T1000 (cell line): ENCODE measurements at regions not wholly inside any gene's neighbourhood (a gene's known extent, or its start where the extent isn't known, plus 50 kb on each side); places are given as distances from the start of the nearest gene placed in this dataset.

Experiments used
- DNase-seq: peaks from one replicate; lab custom pipeline; 2025; ENCODE audit warnings: mixed read lengths; lab: John Stamatoyannopoulos, UW

DNA sequence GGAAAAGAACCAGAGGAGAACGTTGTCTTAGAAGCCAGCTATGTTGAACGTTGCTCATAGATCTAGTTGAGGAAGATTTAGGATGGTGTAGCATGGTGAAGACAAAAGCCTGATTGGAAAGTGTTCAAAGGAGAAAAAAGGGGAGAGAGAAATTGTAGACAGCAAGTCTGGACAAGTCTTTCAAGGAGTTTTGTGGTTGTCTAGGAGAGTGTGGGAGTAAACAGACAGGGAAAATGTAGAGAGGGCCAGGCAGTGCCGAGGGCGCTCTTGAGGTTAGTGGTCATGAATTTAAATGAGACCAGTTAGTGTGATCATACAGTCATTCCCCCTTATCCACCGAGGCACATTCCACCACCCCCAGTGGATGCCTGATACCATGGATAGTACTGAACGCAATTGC is 167.5 kb upstream of the IL12A start:
- no peak for DNase-seq

GRCh38 chr3:159821736-159822135 is 166.9 kb upstream of the IL12A start:
- DNase-seq = no peak

GRCh38 chr3:159823780-159824179 is 164.9 kb upstream of the IL12A start:
- DNase-seq = no peak

- DNase-seq = peak; percentile 33
Observed at GRCh38 chr3:159824333-159824732, 164.3 kb upstream of the IL12A start.

DNA sequence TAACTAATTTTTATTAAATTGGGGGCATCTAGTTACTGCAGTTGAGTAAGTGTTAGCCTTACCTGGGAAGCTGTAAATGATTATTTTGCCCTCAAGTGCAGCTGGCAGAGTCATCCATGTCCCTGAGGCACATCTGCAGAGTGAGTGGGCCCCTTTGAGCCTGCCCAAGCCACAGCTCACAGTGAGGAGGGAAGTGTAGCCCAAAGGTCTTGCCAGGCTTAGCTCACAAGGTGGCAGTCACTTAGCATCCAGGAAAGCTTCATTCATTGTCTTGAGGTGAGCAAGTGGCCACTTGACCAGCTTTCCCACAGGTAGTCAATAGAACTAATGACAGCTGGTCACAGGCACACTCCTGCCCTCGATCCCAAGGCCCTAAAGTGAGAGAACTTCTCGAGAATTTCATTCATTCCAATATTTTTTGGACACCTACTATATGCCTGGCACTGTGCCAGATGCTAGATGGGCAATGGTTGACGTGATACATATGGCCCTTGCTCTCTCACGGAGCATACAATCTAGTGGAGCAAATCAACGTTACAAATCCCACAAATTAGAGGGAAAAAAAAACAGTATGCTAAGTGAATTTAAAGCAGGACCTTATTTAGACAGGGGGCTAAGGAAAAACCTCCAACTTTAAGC is 163.3 kb upstream of the IL12A start:
- no peak for DNase-seq

- no peak for DNase-seq
Observed at GRCh38 chr3:159828542-159828943, 160.1 kb upstream of the IL12A start.

DNA sequence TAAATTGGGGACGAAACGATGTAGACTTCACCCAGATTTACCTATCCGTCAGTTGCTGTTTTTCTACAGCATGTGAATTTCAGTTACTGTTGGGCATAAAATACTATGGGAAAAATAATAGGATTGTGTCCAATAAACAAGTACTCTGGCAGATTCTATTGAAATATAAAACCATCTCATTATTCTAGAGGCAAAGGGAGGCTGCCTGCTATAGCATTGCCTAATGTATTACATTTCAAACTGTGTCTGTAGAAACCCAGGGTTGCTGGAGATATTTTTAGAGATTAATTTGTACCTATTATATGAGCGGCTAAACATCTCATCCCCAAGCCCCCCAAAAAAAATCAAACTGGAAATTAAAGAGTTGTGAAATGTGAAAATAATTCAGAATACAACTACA is 159.6 kb upstream of the IL12A start:
- DNase-seq = no peak

DNA sequence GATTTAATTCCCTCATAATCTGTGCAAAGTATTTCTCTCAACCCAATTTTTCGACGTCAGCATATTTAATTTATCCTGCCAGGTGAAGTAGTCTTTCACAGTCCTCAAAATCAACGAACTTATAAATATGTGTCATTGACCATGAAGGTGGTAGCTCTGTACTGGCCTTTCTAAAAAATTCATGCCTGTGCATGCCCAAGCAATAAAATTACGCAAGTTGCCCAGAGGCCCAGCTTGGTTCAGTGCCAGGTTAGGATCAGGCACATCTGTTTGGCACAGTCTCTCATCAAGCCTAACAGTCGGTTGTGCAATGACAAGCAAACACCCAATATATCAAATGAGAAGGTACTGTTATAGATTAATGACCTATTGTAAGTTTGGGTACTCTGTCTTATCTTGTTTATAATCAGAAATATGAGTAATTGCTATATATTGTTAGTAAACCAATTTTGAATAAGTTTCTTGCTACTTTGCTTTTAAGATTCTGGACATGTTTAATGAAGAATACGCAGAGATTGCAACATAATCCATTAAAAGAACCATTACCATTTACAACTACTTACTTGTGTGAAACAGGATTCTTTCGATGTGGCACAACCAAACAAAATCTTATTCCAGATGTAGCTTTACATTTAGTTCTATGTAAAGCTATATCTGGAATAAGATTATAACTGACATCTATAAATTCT is 159.0 kb upstream of the IL12A start:
- DNase-seq = peak; percentile 63

DNA sequence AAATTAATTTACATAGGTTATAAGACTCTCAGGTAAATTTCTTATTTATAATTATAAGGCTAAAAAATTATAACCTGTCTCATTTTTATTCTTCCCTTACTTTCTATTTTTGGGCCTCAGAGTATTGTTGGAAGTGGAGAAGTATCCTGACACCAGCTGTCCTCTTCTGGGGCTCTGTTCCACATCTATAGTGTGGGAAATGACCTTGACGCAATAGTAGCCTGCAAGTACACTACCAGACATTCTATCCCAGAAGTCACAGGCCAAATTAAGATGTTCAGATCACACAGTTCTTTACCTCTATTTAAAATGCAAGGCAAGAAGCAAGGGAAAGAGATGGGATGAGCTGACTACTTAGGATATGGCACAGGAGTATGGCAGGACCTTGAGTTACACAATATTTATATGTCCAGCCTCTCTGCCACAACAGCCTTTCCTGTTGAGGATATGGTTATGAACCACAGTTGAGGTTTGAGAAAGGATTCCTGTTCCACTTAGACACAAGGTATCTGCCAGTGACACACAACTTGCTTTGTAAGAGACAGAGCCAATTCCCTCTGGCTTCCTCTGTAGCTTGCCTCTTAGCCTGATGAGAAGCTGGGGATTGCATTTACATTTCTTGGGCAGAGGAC is 158.0 kb upstream of the IL12A start:
- DNase-seq = no peak

- DNase-seq = no peak
Observed at GRCh38 chr3:159831466-159831865, 157.2 kb upstream of the IL12A start.

DNA sequence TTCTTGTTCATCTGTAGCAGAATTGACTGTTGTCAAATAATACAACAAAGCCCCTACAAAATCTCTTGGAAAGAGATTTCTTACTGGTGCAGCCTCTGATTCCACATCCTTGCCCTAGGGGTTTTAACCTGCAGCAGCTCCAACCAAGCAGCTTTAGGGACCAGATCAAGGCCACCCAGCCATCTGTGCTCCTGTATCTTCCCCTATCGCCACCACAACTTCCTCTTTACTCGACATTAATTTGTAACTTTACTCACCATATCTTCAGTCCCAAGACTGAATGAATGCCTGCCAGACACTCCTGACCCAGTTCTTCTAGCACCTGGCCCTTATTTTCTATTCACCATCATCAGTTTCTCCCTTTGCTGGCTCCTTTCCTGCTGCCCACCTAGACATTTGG is 156.6 kb upstream of the IL12A start:
- no peak for DNase-seq

DNA sequence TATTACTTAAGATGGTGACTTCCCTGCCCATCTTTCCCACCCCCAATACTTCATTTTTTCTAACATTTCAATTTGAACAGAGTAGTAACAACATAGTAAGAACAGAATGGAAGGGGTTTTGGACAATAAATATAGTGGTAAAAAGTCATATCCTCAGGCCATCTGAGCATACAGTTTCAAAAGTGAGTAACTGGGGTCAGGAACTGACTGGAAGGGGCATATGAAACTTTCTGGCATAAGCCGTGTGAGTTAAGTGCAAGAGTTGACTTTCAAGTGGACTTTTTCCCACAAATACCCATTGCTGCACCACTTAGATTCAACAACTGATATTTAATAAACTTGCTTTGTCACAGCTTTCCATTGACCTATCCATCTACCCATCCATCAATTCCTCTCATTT is 153.5 kb upstream of the IL12A start:
- DNase-seq = no peak

- no peak for DNase-seq
Observed at GRCh38 chr3:159837725-159838124, 150.9 kb upstream of the IL12A start.

DNA sequence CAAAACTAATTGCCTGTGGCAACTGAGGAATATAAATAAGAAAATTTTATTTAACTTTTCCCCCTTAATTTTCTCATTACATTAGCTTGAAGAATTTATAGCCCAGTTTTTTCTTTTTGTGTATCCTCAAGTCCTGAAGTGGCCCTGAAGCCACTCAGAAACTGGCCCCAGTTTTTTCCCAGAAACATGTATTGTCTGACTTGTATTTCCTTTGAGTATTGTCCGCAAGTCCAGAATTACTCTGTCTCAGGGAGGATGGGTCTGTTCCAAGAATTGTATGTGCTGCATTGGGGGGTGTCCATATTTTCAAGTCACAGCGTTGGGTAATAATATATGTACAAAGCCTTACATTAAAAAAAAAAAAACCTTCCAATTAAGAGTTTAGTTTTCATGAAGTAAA is 149.7 kb upstream of the IL12A start:
- no peak for DNase-seq

GRCh38 chr3:159839561-159840379 is 148.9 kb upstream of the IL12A start, which contains the start of gene SCHIP1:
Gene SCHIP1 (plus strand): TSS chr3:159839861.
- no peak for DNase-seq

GRCh38 chr3:159840703-159841299 is 147.8 kb upstream of the IL12A start:
- DNase-seq = no peak

DNA sequence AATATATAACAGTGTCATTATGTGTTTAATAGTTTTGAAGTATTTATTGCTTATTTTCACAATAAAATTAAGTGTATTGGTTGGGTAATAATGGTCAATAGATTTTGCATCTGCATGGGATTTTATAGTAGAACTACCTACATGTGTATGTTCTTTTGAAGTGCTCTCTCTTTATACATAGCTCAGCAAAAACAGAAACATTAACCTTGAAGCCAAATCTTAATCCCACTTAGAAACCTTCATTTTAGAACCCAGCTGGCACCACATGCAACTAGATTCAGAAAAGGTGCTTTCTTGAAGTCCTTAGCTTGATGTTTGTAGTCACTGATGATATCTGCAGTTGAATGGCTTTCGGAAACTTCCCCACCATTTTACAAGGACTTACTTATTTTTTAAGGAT is 146.9 kb upstream of the IL12A start:
- no peak for DNase-seq

GRCh38 chr3:159843840-159844730 is 144.6 kb upstream of the IL12A start:
- DNase-seq = no peak

DNA sequence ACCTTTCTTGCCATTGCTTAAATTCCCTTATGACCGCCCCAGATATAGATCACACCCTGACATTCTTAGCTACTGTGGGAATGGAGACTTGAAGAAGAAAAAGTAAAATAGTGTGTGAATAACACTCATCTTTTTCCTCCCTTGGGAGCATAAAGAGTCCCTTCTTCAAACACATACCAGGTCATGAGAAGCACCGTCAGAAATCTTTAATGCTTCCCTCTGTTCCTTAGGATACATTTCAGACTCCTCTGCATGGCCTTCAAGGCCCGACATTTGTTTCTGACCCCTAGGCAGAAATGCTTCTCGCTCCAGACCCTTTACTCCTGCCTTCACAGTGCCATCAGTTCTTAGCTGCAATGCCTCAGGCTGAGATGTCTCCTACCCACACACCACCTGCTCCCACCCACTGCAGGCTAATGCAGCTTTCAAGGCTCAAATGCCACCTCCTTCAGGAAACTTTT is 143.8 kb upstream of the IL12A start:
- DNase-seq = no peak

DNA sequence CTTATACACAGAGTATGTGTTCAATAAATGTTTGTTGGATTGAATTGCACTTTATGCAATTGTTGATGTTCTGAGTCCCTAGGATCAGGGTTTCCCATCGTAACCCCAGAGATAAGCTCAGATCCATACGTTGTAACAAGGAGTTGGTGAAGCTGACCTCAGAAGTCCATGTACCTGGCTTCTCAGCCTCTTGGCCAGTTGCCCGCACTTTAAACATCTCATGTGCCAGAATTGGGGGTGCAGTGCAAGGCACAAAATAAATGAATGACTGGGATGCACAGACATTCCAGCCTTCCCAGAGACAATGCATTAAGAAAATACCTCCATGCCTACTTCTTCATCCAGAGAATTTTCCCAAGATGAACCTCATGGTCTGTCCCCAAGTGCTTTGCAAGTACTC is 142.9 kb upstream of the IL12A start:
- DNase-seq = no peak

DNA sequence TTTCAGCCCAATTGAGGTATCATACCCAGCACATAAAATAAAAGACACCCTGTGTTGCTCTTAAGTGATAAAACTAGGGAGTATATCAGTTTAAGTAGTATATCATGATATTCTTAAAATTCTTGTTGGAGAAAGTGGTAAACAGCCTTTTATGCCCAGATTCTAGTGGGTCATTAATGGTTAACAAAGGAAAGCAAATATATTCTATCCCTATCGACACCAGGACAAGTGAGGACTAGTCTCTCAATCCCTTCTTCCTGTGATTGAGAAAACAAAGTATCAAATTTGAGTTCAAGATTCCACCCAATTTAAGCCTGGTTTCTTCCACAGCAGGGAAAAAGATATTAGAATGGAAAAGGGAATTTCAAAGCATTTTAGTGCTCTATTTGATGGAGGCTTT is 142.4 kb upstream of the IL12A start:
- no peak for DNase-seq
